Endothelial cell of umbilical vein (primary cell): ENCODE measurements at regions not wholly inside any gene's neighbourhood (a gene's known extent, or its start where the extent isn't known, plus 50 kb on each side); places are given as distances from the start of the nearest gene placed in this dataset.

Source experiments
- BruUV-seq: library from RNA; stranded (reverse); fragments of 400-500 nt; replicated peaks from 2 replicates; lab custom pipeline; 2021; lab: Mats Ljungman, UMichigan
- CTCF ChIA-PET: fragments of 300-600, 350-600 bp; sonication (Branson Sonifier 250); formaldehyde crosslinking; loops from one replicate; lab custom pipeline; 2021; ENCODE audit warnings: antibody characterized with exemption, inconsistent platforms; lab: Charles Lee
- POLR2A ChIA-PET: fragments of 300-600, 350-600 bp; sonication (Branson Sonifier 250); formaldehyde crosslinking; loops from one replicate; lab custom pipeline; 2021; ENCODE audit warnings: antibody characterized with exemption, inconsistent platforms; lab: Charles Lee
- DNase-seq: peaks from one replicate; pipeline ENCODE4 v3.0.0-alpha.2; 2011; ENCODE audit warnings: low read depth, low spot score
- FAIRE-seq: peaks from 2 replicates; lab custom pipeline; 2011; peaks lifted over from hg19 to GRCh38; lab: Jason Lieb, UNC
- H2AFZ ChIP-seq: 2 replicates; pipeline ENCODE4 v1.6.0; 2012; ENCODE audit warnings: low read depth, low read length, control low read depth, inconsistent platforms
- H3K27ac ChIP-seq: 2 replicates; pipeline ENCODE4 v1.5.1; 2011; ENCODE audit warnings: low read depth, mild to moderate bottlenecking, control low read depth, low read length, moderate library complexity; ENCODE audit not compliant: insufficient read depth
- H3K27me3 ChIP-seq, 2 experiments: 2 replicates each; pipeline versions ENCODE4 v1.6.0 to v1.6.1; 2011; ENCODE audit warnings: low read length in 2 of 2, mixed read lengths in 1 of 2; ENCODE audit not compliant: control insufficient read depth in 2 of 2, insufficient read depth in 2 of 2
- H3K36me3 ChIP-seq, 2 experiments: 2 replicates in 1 of 2; 3 replicates in 1 of 2; pipeline ENCODE4 v1.5.1; 2011; ENCODE audit warnings: low read length in 2 of 2, mild to moderate bottlenecking in 1 of 2, moderate library complexity in 1 of 2; ENCODE audit not compliant: control insufficient read depth in 2 of 2, insufficient read depth in 2 of 2; ENCODE audit errors: extremely low read depth in 1 of 2
- H3K4me1 ChIP-seq: 3 replicates; pipeline ENCODE4 v1.5.1; 2011; ENCODE audit warnings: mild to moderate bottlenecking, low read length; ENCODE audit not compliant: control insufficient read depth, insufficient read depth; ENCODE audit errors: extremely low read depth
- H3K4me2 ChIP-seq: 2 replicates; pipeline ENCODE4 v1.6.1; 2011; ENCODE audit warnings: low read length, control low read depth, mixed read lengths; ENCODE audit not compliant: insufficient read depth
- H3K4me3 ChIP-seq, 3 experiments: fragments of 200-600 bp in 1 of 3; sonication (generic), shearing (Covaris generic) in 1 of 3; replicated peaks in 1 of 3; 2 replicates each; pipeline ENCODE4 v1.5.1; 2011 to 2016; ENCODE audit warnings: control low read depth in 3 of 3, low read length in 3 of 3, mild to moderate bottlenecking in 2 of 3, inconsistent platforms in 1 of 3, low read depth in 1 of 3, moderate library complexity in 1 of 3; ENCODE audit not compliant: insufficient read depth in 1 of 3
- H3K79me2 ChIP-seq: 2 replicates; pipeline ENCODE4 v1.6.0; 2012; ENCODE audit warnings: low read length, inconsistent platforms; ENCODE audit not compliant: control insufficient read depth, insufficient read depth
- H3K9ac ChIP-seq: replicated peaks from 2 replicates; pipeline ENCODE3; 2011; ENCODE audit warnings: low read length, control low read depth; ENCODE audit not compliant: insufficient read depth; ENCODE audit errors: extremely low read depth
- H3K9me1 ChIP-seq: replicated peaks from 3 replicates; pipeline ENCODE4 v1.6.0; 2011; ENCODE audit warnings: mild to moderate bottlenecking, low read length; ENCODE audit not compliant: control insufficient read depth, insufficient read depth; ENCODE audit errors: extremely low read depth
- H3K9me3 ChIP-seq: replicated peaks from 2 replicates; pipeline ENCODE4 v1.5.1; 2012; ENCODE audit warnings: low read length, inconsistent platforms; ENCODE audit not compliant: control insufficient read depth, insufficient read depth
- H4K20me1 ChIP-seq: replicated peaks from 2 replicates; pipeline ENCODE3; 2011; ENCODE audit warnings: mild to moderate bottlenecking, low read length; ENCODE audit not compliant: control insufficient read depth, insufficient read depth; ENCODE audit errors: extremely low read depth
- EZH2 ChIP-seq: IDR thresholded peaks from 2 replicates; pipeline ENCODE4 v1.6.1; 2012; ENCODE audit warnings: borderline replicate concordance, low read depth, mild to moderate bottlenecking, moderate library complexity, low read length, inconsistent platforms; ENCODE audit not compliant: severe bottlenecking
- FOS ChIP-seq: IDR thresholded peaks from 2 replicates; pipeline ENCODE4 v1.6.1; 2011; ENCODE audit warnings: mild to moderate bottlenecking, low read length, moderate library complexity, borderline replicate concordance; ENCODE audit not compliant: insufficient read depth
- GATA2 ChIP-seq: IDR thresholded peaks from 2 replicates; pipeline ENCODE4 v1.7.0; 2011; ENCODE audit warnings: low read depth, mild to moderate bottlenecking, moderate library complexity, mixed read lengths, low read length; ENCODE audit not compliant: insufficient read length, insufficient read depth
- JUN ChIP-seq: IDR thresholded peaks from 2 replicates; pipeline ENCODE4 v1.6.1; 2011; ENCODE audit warnings: borderline replicate concordance, low read depth; ENCODE audit not compliant: insufficient read length, insufficient read depth
- MAX ChIP-seq: IDR thresholded peaks from 2 replicates; pipeline ENCODE4 v1.6.1; 2011; ENCODE audit not compliant: insufficient read depth, insufficient read length
- MYC ChIP-seq: IDR thresholded peaks from one replicate; pipeline ENCODE4 v1.6.1; 2011; ENCODE audit warnings: mild to moderate bottlenecking, low read depth, low read length
- POLR2A ChIP-seq: IDR thresholded peaks from 2 replicates; pipeline ENCODE4 v1.6.1; 2012; ENCODE audit warnings: low read depth, mild to moderate bottlenecking, control low read depth, low read length
- POLR2AphosphoS5 ChIP-seq: IDR thresholded peaks from 2 replicates; pipeline ENCODE4 v1.6.1; 2012; ENCODE audit warnings: low read depth, mild to moderate bottlenecking, control low read depth, low read length, moderate library complexity; ENCODE audit not compliant: insufficient read depth
- dilution Hi-C: fragments of 300-500 bp; cut with MboI; formaldehyde crosslinking; loops from one replicate; pipeline ENCODE4 v1.15.0; 2019; ENCODE audit warnings: low sequenced_read_pairs; ENCODE audit not compliant: extremely low pct_ligation_motif_present
- intact Hi-C: fragments of 100-400 bp; cut with micrococcal nuclease; formaldehyde crosslinking; loops from one replicate; pipeline ENCODE4 v1.10.0; 2022
- TF ChIP-seq, protein P1 (sequence below), 2 donors: IDR thresholded peaks; 1 replicate in 1 of 2; 2 replicates in 1 of 2; pipeline ENCODE4 v1.5.1; 2011; ENCODE audit warnings: low read length in 2 of 2, mild to moderate bottlenecking in 2 of 2, moderate library complexity in 2 of 2, control low read depth in 1 of 2, inconsistent platforms in 1 of 2, low read depth in 1 of 2; ENCODE audit not compliant: insufficient read depth in 1 of 2; ENCODE audit errors: extremely low read depth in 1 of 2

DNA sequence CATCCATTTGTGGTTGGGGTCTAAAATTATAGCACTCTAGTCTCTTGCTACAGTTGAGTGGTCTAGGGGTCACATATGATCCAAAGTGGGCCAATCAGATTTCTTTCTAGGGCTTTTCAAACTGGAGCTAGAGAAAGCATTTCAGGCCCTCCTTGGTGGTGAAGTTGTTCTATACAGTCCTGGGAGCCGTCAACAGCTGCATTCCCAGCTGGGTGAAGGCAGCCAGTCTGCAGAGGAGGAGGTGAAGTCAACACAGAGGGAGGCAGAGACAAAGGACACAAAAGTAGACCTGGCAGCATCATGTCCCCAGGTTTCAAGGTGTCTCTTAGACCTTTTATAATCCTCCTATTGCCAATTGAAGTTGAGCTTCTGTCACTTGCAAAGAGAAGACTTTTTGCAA, 518.2 kb downstream of the BNC2 start:
- DNase-seq, result no peak
- Histone ChIP-seq H3K27ac (no peak overlapping the region), H3K9ac (no peak overlapping the region), H4K20me1 (no peaks in the 10 kb centered on the region), H3K4me3 (no peak overlapping the region), H3K79me2 (no peaks in the 10 kb centered on the region), H3K4me1 (no peaks in the 10 kb centered on the region), H3K27me3 (no peaks in the 10 kb centered on the region), H3K9me1 (no peaks in the 10 kb centered on the region), H2AFZ (no peak overlapping the region), H3K4me2 (no peak overlapping the region), H3K9me3 (no peaks in the 10 kb centered on the region), H3K36me3 (no peaks in the 10 kb centered on the region)
- no TSS peak for BruUV-seq
- dilution Hi-C loops (no loop called here), intact Hi-C loops (no loop called here)
- ChIA-PET POLR2A (no interaction called here), CTCF (interaction anchor here (1.5 kb wide), 1 partner anchor 11 kb away, joined by 7 read pairs; no protein-coding TSS in a partner anchor)
- FAIRE-seq, result no peak
- TF ChIP-seq POLR2A (no peak), POLR2AphosphoS5 (no peak), FOS (no peak), MAX (no peak), GATA2 (no peak), JUN (no peak), EZH2 (no peak), MYC (no peak)
- TF ChIP-seq, protein P1, sequence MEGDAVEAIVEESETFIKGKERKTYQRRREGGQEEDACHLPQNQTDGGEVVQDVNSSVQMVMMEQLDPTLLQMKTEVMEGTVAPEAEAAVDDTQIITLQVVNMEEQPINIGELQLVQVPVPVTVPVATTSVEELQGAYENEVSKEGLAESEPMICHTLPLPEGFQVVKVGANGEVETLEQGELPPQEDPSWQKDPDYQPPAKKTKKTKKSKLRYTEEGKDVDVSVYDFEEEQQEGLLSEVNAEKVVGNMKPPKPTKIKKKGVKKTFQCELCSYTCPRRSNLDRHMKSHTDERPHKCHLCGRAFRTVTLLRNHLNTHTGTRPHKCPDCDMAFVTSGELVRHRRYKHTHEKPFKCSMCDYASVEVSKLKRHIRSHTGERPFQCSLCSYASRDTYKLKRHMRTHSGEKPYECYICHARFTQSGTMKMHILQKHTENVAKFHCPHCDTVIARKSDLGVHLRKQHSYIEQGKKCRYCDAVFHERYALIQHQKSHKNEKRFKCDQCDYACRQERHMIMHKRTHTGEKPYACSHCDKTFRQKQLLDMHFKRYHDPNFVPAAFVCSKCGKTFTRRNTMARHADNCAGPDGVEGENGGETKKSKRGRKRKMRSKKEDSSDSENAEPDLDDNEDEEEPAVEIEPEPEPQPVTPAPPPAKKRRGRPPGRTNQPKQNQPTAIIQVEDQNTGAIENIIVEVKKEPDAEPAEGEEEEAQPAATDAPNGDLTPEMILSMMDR (IDR thresholded peaks at IDR 0.05; ENCODE audit: extremely low read depth in 1 of 2, insufficient read depth in 1 of 2, low read depth in 1 of 2, low read length in 2 of 2), result no peak
